Jurkat, Clone E6-1 (cell line): ENCODE measurements at regions not wholly inside any gene's neighbourhood (a gene's known extent, or its start where the extent isn't known, plus 50 kb on each side); places are given as distances from the start of the nearest gene placed in this dataset.
"Not testable (repeated sequence)": the region's sequence is repeated elsewhere in the genome, so short reads cannot be mapped to it uniquely, and the experiment has no call there.

Experiments
- DNase-seq: peaks from one replicate; pipeline ENCODE4 v3.0.0-alpha.2; 2011; ENCODE audit warnings: low read depth, low spot score
- H3K4me3 ChIP-seq: 2 replicates; pipeline ENCODE4 v1.5.1; 2011; ENCODE audit warnings: mild to moderate bottlenecking, low read length, control low read depth, moderate library complexity

DNA sequence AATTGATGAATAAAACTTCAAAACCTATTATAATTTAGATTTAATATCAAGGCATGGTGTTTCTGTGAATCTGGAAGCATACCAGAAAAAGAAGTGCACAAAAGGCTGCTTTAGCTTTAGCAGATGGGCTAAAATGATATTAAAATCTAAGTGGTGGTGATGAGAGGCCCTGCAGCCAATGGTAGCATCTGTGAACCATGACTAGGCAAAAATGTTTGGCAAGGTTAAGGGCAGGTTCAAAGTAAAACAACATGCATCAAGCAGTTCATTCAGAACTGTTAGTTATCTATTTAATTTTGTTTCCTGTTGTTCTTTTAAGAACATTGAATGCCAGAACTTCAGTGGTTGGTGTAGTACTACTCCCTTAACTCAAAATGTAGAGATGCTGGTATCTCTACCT is 1736.9 kb upstream of the CELF4 start:
- peak; percentile 2 for DNase-seq

GRCh38 chr18:39299152-39299551 is 1733.6 kb upstream of the CELF4 start:
- DNase-seq = no peak

More for the DNA sequence above, 1736.9 kb upstream of the CELF4 start:
- H3K4me3 ChIP-seq = no peak overlapping the region

DNA sequence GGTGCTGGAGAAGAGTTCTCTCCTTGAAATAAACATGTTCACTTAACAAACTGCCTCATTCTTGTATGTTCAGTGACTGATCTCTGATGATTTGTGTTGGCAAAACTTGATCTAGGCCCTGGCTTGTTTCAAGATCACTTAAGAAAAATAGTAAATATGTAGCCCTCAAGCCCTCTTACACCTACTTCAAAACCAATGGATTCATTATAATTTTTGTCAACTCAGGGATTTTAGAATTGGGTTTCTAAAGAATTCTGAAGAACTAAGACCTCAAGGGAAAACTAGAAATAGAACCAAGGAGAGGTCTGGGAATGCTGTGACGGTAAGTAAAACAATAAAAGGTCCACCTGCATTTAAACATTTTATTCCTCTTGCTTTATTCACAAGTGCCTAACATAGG is 1731.6 kb upstream of the CELF4 start:
- H3K4me3 ChIP-seq = no peak overlapping the region
- no peak for DNase-seq

More at GRCh38 chr18:39299152-39299551, 1733.6 kb upstream of the CELF4 start:
- no peak overlapping the region for H3K4me3 ChIP-seq

DNA sequence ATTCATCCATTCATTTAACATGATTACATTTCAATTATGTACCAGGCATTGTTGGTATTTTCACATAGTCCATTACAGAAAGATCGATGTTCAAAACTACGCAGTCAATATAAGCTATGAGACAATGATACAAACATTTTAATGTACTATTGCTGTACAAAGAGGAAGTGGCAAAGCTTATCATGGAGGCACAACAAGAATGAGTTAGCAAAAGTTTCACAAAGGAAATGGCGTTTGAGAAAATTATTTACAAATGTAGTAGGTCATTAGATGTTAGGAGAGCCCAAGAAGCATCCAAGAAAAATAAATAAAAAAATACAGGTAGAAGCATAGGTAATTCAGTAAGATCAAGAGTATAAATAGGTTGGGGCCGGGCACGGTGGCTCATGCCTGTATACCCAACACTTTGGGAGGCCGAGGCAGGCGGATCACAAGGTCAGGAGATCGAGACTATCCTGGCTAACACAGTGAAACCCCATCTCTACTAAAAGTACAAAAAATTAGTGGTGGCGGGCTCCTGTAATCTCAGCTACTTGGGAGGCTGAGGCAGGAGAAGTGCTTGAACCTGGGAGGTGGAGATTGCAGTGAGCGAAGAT is 1730.8 kb upstream of the CELF4 start:
- no peak overlapping the region for H3K4me3 ChIP-seq
- no peak for DNase-seq

DNA sequence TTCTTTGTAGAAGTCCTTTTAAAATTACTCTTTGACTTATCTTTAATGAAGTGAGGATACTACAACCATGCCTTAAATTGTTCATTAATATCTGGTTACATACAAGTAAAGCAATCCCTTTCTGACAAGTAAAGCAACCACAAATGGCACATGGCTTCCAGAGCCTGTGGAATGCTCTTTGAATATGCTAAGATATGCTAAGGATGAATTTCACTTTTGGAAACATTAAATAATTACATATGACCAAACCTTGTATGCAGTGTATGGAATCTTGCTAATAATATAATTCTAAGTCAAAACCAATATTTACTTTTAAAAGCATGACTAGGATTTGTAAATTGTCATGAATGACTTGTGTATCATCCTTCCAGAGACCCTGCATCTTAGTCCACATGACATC is 1711.2 kb upstream of the CELF4 start:
- H3K4me3 ChIP-seq = no peak overlapping the region
- no peak for DNase-seq

DNA sequence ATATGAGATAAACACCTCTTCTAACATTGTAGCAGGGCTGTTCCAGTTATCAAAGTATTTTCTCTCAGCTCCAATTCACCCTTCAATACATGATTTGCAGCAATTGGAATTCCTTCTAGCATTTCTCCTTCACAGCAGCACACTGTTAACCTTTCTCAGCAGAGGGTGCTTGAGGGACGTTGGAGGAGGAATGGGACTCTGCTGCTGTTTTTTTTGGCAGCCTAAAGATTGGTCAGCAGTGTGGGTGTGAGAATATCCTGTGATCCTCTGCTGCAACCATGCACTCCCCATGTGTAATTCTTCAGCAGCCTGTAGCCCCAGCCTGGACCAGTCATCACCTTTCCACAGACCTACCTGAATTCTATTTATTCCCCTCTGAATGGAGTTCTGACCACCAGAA is 1708.9 kb upstream of the CELF4 start:
- no peak for DNase-seq
- H3K4me3 ChIP-seq = no peak overlapping the region

GRCh38 chr18:39272230-39272629 is 1706.6 kb upstream of the CELF4 start:
- no peak overlapping the region for H3K4me3 ChIP-seq
- no peak for DNase-seq

- DNase-seq = no peak
- H3K4me3 ChIP-seq = no peak overlapping the region
Observed at GRCh38 chr18:39271654-39272053, 1706.1 kb upstream of the CELF4 start.

DNA sequence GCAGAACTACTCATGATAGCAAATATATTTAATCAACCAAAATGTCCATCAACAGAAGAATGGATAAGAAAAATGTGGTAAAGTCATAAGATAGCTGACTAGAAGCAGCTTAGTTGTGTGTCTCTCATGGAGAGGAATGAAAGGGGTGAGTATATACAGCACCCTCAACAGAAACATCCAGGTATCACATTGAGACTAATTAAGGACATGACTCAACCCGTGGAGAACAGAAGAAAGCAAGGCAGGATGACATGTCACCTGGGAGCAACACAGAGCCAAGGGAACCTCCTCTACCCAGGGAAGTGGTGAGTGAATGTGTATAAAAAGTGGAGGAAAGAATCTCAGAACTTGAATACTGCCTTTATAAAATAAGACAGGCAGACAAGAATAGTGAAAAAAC is 1695.0 kb upstream of the CELF4 start:
- no peak for DNase-seq
- H3K4me3 ChIP-seq = no peak overlapping the region

DNA sequence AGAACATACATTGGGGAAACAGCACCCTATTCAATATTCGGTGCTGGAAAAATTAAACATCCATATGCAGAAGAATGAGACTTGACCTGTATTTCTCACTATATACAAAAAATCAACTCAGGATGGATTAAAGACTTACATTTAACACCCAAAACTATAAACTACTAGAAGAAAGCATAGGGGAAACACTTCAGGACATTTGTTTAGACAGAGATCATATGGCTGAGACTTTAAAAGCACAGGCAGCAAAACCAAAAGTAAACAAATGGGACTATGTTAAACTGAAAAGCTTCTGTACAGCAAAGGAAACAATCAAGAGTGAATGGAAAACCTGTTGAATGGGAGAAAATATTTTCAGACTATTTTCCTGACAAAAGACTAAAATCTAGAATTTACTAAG is 1694.1 kb upstream of the CELF4 start:
- no peak for DNase-seq
- H3K4me3 ChIP-seq = no peak overlapping the region

DNA sequence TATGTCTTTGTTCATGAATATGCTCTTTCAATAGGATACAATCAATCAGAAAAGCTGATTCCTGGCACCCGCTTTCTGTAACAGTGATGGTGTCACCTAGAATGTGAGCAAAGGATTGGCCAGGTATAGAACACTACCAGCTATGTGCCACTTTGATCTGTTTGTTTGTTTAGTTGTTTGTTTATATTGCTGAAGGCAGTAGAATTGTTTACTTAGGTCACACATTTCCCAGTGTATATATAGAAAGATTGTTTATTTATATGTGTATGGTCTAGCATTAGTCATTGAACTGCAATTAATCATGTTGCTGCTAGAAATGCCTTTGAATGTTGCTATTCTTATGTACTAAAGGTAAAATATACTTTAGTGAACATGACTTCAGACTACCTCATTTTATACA is 1678.6 kb upstream of the CELF4 start:
- no peak overlapping the region for H3K4me3 ChIP-seq
- no peak for DNase-seq

- no peak for DNase-seq
- no peak overlapping the region for H3K4me3 ChIP-seq
Observed at GRCh38 chr18:39241534-39241933, 1675.9 kb upstream of the CELF4 start.

- no peak for DNase-seq
- no peak overlapping the region for H3K4me3 ChIP-seq
Observed at GRCh38 chr18:39238981-39239660, 1673.5 kb upstream of the CELF4 start.

DNA sequence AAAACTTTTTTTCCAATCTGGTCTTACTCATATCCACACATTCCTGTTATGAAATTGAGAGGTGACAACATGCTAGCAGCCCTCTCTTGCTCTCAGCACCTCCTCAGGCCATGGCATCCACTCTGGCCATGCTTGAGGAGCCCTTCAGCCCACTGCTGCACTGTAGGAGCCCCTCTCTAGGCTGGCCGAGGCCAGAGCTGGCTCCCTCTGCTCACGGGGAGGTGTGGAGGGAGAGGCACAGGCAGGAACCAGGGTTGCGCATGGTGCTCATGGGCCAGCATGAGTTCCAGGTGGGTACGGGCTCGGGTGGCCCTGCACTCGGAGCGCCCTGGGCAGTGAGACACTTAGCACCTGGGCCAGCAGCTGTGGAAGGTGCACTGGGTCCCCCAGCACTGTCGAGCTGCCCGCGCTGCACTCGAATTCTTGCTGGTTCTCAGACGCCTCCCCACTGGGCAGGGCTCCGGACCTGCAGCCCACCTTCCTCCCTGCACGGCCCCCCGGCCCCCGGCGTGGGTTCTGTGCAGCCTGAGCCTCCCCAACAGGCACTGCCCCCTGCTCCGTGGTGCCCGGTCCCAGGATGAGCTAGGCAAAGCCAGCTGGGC is 1669.6 kb upstream of the CELF4 start:
- DNase-seq = no peak
- H3K4me3 ChIP-seq = no peak overlapping the region

DNA sequence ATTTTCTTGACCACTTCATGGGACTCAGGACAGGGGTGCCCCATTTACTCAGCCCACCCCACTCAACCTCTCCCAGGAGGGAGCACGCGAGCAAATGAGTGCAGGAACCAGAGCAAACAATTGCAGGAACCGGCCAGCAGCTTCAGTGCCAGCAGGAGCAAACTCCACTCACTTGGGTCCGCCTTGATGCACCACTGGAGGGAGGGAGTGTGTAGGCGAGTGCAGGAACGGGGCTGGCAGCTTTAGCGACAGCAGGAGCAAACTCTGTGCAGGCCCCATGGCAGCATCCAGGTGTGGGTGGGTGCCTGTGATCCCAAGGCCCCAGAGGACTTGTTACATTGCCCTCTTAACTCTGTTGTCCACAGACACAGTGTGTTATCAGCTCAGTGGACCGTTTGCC is 1667.3 kb upstream of the CELF4 start:
- no peak overlapping the region for H3K4me3 ChIP-seq

DNA sequence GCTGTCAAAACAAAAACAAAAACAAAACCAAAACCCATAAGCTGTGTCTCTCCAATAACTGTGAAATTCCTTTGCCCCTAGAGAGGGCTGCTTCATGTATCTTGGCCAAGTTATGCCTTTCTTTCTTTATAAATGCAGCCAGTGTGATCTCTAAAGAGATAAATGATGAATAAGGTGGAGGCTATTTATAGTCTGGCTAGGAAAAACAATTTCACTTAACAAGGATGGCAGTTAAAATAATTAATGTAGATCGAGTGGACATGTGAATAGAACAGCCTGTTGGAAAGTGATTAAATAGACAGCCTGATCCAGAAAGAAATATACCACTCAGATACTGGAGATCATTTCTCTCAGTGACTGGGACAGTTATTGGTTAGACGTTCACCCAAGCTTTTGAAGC is 1666.9 kb upstream of the CELF4 start:
- DNase-seq = no peak
- H3K4me3 ChIP-seq = no peak overlapping the region

More for the DNA sequence above, 1667.3 kb upstream of the CELF4 start:
- no peak for DNase-seq

DNA sequence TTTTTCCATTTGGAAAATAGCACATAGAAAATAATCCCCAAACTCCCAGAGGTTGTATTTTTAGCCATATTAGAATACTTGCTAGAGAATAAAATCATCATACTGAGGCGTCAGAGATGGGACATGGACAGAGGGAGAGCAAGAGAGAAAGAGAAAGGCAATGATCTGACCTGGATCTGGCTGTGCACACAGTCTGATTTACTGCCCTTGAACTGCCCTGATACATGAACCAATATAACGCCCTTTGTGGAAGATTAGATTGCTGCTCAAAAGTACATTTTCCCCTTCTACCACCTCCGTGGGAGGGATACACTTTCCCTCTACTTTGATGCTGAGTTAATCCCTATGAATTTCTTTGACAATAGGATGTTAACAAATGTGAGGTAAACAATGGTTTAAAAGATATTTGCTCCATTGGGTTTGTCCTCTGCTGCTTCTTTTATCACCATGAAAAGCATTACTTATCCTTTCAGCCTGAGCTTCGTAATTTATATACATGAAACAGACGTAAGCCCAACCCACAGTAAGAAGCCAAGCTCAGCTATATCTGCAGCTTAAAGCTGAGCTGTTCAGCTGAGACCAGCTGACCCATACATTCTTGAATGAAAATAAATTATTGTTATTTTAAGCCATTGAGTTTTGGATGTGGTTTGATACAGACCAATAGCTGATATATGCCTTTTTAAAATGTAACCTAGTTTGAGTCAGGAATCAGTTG is 1664.6 kb upstream of the CELF4 start:
- no peak for DNase-seq
- H3K4me3 ChIP-seq = no peak overlapping the region

DNA sequence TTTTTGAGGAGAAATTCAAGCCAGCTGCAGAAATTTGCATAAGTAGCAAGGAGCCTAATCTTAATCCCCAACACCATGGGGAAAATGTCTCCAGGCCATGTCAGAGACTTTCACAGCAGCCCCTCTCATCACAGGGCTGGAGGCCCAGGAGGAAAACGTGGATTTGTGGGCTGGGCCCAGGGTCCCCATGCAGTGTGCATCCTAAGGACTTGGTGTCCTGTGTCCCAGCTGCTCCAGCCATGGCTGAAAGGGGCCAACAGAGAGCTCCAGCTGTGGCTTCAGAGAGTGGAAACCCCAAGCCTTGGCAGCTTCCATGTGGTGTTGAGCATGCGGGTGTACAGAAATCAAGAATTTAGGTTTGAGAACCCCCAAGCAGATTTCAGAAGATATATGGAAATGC is 1662.2 kb upstream of the CELF4 start:
- H3K4me3 ChIP-seq, DNase-seq: not testable (repeated sequence)

- DNase-seq = no peak
- H3K4me3 ChIP-seq = no peak overlapping the region
Observed at GRCh38 chr18:39225373-39225772, 1659.8 kb upstream of the CELF4 start.

DNA sequence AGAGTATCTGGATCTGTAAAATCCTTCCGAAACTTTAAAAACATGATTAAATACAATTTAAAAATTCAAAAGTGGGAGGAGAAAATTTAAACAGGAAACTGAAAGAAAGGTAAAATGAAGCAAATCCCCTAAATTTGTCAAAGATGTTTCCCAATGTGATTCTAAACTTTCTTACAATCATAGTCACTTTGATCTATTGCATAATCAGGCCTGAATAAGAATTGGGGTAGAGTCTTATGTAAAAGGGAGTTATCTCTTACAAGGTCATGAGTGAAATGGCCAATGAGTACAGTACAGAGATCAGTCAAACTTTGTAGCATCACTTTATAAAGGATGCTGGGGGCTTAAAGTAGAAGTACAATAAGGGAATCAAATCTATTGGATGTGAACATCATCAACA is 1657.7 kb upstream of the CELF4 start:
- no peak for DNase-seq
- no peak overlapping the region for H3K4me3 ChIP-seq
